ENCODE measurements at regions not wholly inside any gene's neighbourhood (a gene's known extent, or its start where the extent isn't known, plus 50 kb on each side); places are given as distances from the start of the nearest gene placed in this dataset.

GRCh38 chr20:6231556-6231955, 108.7 kb upstream of the FERMT1 start:
- no peak for TF ChIP-seq CTCF (IDR thresholded peaks at IDR 0.05; ENCODE audit: insufficient read depth, low read length)
- no peak for TF ChIP-seq REST (IDR thresholded peaks at IDR 0.05; ENCODE audit: insufficient replicate concordance, low read depth)
- TF ChIP-seq POLR2AphosphoS5 (IDR thresholded peaks at IDR 0.05; ENCODE audit: low read depth), result no peak
- TF ChIP-seq GABPA (IDR thresholded peaks at IDR 0.05; ENCODE audit: low read depth), result no peak

Data from HL-60 (cell line).